Mesenchymal stem cell (in vitro differentiated cells and primary cell): ENCODE measurements at regions not wholly inside any gene's neighbourhood (a gene's known extent, or its start where the extent isn't known, plus 50 kb on each side); places are given as distances from the start of the nearest gene placed in this dataset.
"Not testable (repeated sequence)": the region's sequence is repeated elsewhere in the genome, so short reads cannot be mapped to it uniquely, and the experiment has no call there.

Experiments used
- DNase-seq: peaks from one replicate; pipeline ENCODE4 v3.0.0-alpha.2; 2013
- H2AFZ ChIP-seq: one replicate; pipeline ENCODE4 v1.6.1; 2013; ENCODE audit warnings: low read depth, mild to moderate bottlenecking, control low read depth, inconsistent platforms, low read length, moderate library complexity
- H2AK5ac ChIP-seq: 2 replicates; pipeline ENCODE4 v1.6.1; 2013; ENCODE audit warnings: low read length, moderate library complexity, mild to moderate bottlenecking, inconsistent platforms; ENCODE audit not compliant: severe bottlenecking
- H2BK120ac ChIP-seq: one replicate; pipeline ENCODE4 v1.6.1; 2013; ENCODE audit warnings: low read depth, mild to moderate bottlenecking, inconsistent platforms, low read length, moderate library complexity
- H2BK12ac ChIP-seq, 2 experiments: one replicate each; pipeline ENCODE4 v1.6.1; 2013; ENCODE audit warnings: inconsistent platforms in 2 of 2, low read length in 2 of 2, mild to moderate bottlenecking in 2 of 2, moderate library complexity in 2 of 2, control low read depth in 1 of 2
- H2BK15ac ChIP-seq: one replicate; pipeline ENCODE4 v1.6.1; 2013; ENCODE audit warnings: mild to moderate bottlenecking, low read depth, inconsistent platforms; ENCODE audit not compliant: poor library complexity, severe bottlenecking
- H2BK5ac ChIP-seq: 2 replicates; pipeline ENCODE4 v1.6.1; 2013; ENCODE audit warnings: low read depth, mild to moderate bottlenecking, low read length, control low read depth, inconsistent platforms; ENCODE audit not compliant: poor library complexity, severe bottlenecking
- H3K14ac ChIP-seq, 2 experiments: one replicate each; pipeline ENCODE4 v1.6.1; 2013; ENCODE audit warnings: inconsistent platforms in 2 of 2, low read length in 2 of 2, control low read depth in 1 of 2, mild to moderate bottlenecking in 1 of 2, moderate library complexity in 1 of 2
- H3K18ac ChIP-seq, 2 experiments: one replicate each; pipeline ENCODE4 v1.6.1; 2013; ENCODE audit warnings: inconsistent platforms in 2 of 2, low read length in 2 of 2, control low read depth in 1 of 2, low read depth in 1 of 2, mild to moderate bottlenecking in 1 of 2
- H3K23ac ChIP-seq, 2 experiments: one replicate each; pipeline ENCODE4 v1.6.1; 2013; ENCODE audit warnings: inconsistent platforms in 2 of 2, low read length in 2 of 2, mild to moderate bottlenecking in 2 of 2, moderate library complexity in 2 of 2, control low read depth in 1 of 2
- H3K27ac ChIP-seq: 2 replicates; pipeline ENCODE4 v1.5.1; 2013; ENCODE audit warnings: mild to moderate bottlenecking, moderate library complexity, low read length, control low read depth, inconsistent platforms; ENCODE audit not compliant: poor library complexity, severe bottlenecking
- H3K27me3 ChIP-seq, 2 experiments: 2 replicates each; pipeline versions ENCODE4 v1.6.1 to v1.7.0; 2013; ENCODE audit warnings: low read length in 2 of 2, mild to moderate bottlenecking in 2 of 2, moderate library complexity in 2 of 2, control low read depth in 1 of 2, inconsistent platforms in 1 of 2; ENCODE audit not compliant: control insufficient read depth in 1 of 2, insufficient read depth in 1 of 2
- H3K36me3 ChIP-seq, 2 experiments: 2 replicates each; pipeline versions ENCODE4 v1.6.1 to v1.7.0; 2013; ENCODE audit warnings: low read length in 2 of 2, control low read depth in 1 of 2, inconsistent platforms in 1 of 2, low read depth in 1 of 2, mild to moderate bottlenecking in 1 of 2; ENCODE audit not compliant: insufficient read depth in 2 of 2, control insufficient read depth in 1 of 2
- H3K4ac ChIP-seq, 2 experiments: one replicate each; pipeline ENCODE4 v1.6.1; 2013; ENCODE audit warnings: inconsistent platforms in 2 of 2, low read length in 2 of 2, mild to moderate bottlenecking in 2 of 2, moderate library complexity in 2 of 2, control low read depth in 1 of 2, low read depth in 1 of 2
- H3K4me1 ChIP-seq: 2 replicates; pipeline ENCODE4 v1.6.1; 2013; ENCODE audit warnings: low read depth, low read length, control low read depth; ENCODE audit not compliant: control insufficient read depth, insufficient read depth
- H3K4me2 ChIP-seq: 2 replicates; pipeline ENCODE4 v1.6.1; 2013; ENCODE audit warnings: low read length, mild to moderate bottlenecking, inconsistent platforms; ENCODE audit not compliant: poor library complexity, severe bottlenecking
- H3K4me3 ChIP-seq, 2 experiments: 2 replicates each; pipeline versions ENCODE4 v1.5.1 to v1.7.0; 2013; ENCODE audit warnings: low read length in 2 of 2, mild to moderate bottlenecking in 2 of 2, control low read depth in 1 of 2, low read depth in 1 of 2; ENCODE audit not compliant: insufficient read depth in 1 of 2
- H3K79me1 ChIP-seq: replicated peaks from 2 replicates; pipeline ENCODE4 v1.6.1; 2013; ENCODE audit warnings: mild to moderate bottlenecking, control low read depth, low read length, inconsistent platforms; ENCODE audit not compliant: poor library complexity, severe bottlenecking
- H3K9ac ChIP-seq: 2 replicates; pipeline ENCODE4 v1.7.0; 2013; ENCODE audit warnings: mild to moderate bottlenecking, low read length, moderate library complexity
- H3K9me3 ChIP-seq: 2 replicates; pipeline ENCODE4 v1.7.0; 2013; ENCODE audit warnings: mild to moderate bottlenecking, low read length; ENCODE audit not compliant: control insufficient read depth
- H4K8ac ChIP-seq: one replicate; pipeline ENCODE4 v1.6.1; 2013; ENCODE audit warnings: inconsistent platforms, mild to moderate bottlenecking, low read length, moderate library complexity
- H4K91ac ChIP-seq: one replicate; pipeline ENCODE4 v1.6.1; 2013; ENCODE audit warnings: mild to moderate bottlenecking, low read length, inconsistent platforms
- WGBS: methylation state at CpG from one replicate; pipeline ENCODE4 v1.1.7; 2013; ENCODE audit warnings: mixed read lengths; 5-methylcytosine and 5-hydroxymethylcytosine counted together

DNA sequence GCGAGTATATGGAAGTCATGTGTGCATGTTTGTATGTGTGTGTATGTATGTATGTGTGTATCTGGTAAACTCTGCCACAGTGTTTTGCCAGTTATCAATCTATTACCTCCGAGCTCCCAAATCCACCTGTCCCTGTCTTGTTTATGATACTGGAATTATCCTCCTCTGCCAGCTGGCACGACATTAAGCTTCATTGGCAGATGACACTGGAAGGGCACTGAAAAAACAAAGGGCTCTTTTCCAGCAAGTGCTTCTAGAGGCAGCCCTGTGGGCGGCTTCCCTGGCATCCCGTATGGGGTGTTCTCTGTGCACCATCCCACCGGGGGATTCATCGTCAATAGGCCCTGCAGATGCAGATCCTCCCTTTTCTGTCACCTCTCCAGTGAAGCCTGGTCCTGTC, 221.5 kb downstream of the MSX2 start:
- Histone ChIP-seq H2AK5ac (no peak overlapping the region), H3K4me3 (no peak overlapping the region), H3K4ac (no peak overlapping the region), H4K8ac (no peak overlapping the region), H3K4me1 (no peaks in the 10 kb centered on the region), H4K91ac (no peak overlapping the region), H2BK5ac (no peak overlapping the region), H2BK15ac (no peak overlapping the region), H3K27ac (no peak overlapping the region), H3K4me2 (no peak overlapping the region), H3K79me1 (no peaks in the 10 kb centered on the region), H3K9ac (no peak overlapping the region), H3K18ac (no peak overlapping the region), H2AFZ (no peak overlapping the region), H3K14ac (no peak overlapping the region), H3K36me3 (no peaks in the 10 kb centered on the region), H3K27me3 (peaks cover 0 to 34% of the 10 kb centered on the region in 2 experiments), H3K9me3 (no peaks in the 10 kb centered on the region), H3K23ac (no peak overlapping the region), H2BK120ac (no peak overlapping the region), H2BK12ac (no peak overlapping the region)
- WGBS = 80% methylated on average over 7 of the region's 7 CpGs
- no peak for DNase-seq

DNA sequence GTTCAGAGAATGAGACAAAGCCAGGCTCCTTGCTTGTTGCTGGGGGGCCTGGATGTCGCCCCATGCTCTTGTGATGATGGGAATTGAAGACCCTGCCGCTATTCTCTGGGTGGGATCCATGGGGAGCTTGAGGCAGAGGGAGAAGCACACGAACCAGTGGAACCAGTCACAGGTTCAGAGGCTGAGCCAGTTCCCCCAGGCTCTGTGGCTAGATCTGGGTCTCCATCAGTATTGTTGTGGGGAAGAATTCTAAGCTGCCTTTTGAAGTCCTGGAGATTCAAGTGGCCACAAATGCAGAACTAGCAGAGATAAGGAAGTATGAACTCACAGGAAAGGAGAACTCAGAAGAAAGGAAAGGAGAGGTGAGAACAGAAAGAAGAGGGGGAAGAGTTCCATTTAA, 219.4 kb downstream of the MSX2 start:
- no peak overlapping the region for H4K91ac ChIP-seq
- no peak overlapping the region for H3K27ac ChIP-seq
- H3K23ac ChIP-seq = no peak overlapping the region
- no peak for DNase-seq
- no peak overlapping the region for H3K4me3 ChIP-seq
- peaks cover 0 to 41% of the 10 kb centered on the region in 2 experiments for H3K27me3 ChIP-seq
- H2BK120ac ChIP-seq = no peak overlapping the region
- no peak overlapping the region for H4K8ac ChIP-seq
- WGBS = 72% methylated on average over 3 of the region's 3 CpGs
- no peak overlapping the region for H3K14ac ChIP-seq
- H2BK15ac ChIP-seq = no peak overlapping the region
- H3K4ac ChIP-seq = no peak overlapping the region
- H3K9me3 ChIP-seq = no peaks in the 10 kb centered on the region
- no peaks in the 10 kb centered on the region for H3K79me1 ChIP-seq
- H2AFZ ChIP-seq = no peak overlapping the region
- no peak overlapping the region for H3K18ac ChIP-seq
- H2BK12ac ChIP-seq = no peak overlapping the region
- H2BK5ac ChIP-seq = no peak overlapping the region
- no peaks in the 10 kb centered on the region for H3K4me1 ChIP-seq
- no peak overlapping the region for H3K9ac ChIP-seq
- no peak overlapping the region for H3K4me2 ChIP-seq
- no peaks in the 10 kb centered on the region for H3K36me3 ChIP-seq
- H2AK5ac ChIP-seq = no peak overlapping the region

DNA sequence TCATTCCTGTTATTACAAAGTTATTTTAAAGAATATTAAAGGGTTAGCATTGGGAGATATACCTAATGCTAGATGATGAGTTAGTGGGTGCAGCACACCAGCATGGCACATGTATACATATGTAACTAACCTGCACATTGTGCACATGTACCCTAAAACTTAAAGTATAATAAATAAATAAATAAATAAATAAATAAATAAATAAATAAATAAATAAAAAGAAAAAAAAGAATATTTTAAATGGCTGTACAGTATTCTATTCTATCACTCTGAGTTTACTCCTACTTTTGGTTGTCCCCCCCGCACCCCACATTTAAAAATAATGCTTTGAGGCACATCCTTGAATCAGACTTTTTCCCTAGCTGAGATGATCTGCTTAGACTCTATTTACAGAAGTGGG, 218.6 kb downstream of the MSX2 start:
- H3K79me1 ChIP-seq, H3K36me3 ChIP-seq, H2BK12ac ChIP-seq, H3K4me2 ChIP-seq, H3K18ac ChIP-seq, H2BK5ac ChIP-seq, H4K91ac ChIP-seq, H3K4ac ChIP-seq, H2AFZ ChIP-seq, H3K23ac ChIP-seq, H3K4me1 ChIP-seq, H2AK5ac ChIP-seq, H4K8ac ChIP-seq, H3K9me3 ChIP-seq, H3K27ac ChIP-seq, H3K14ac ChIP-seq, H2BK15ac ChIP-seq, H3K4me3 ChIP-seq, DNase-seq, H2BK120ac ChIP-seq, H3K9ac ChIP-seq: not testable (repeated sequence)
- H3K27me3 ChIP-seq = peaks cover 0 to 41% of the 10 kb centered on the region in 2 experiments
- 86% methylated on average over 1 of the region's 1 CpG for WGBS

DNA sequence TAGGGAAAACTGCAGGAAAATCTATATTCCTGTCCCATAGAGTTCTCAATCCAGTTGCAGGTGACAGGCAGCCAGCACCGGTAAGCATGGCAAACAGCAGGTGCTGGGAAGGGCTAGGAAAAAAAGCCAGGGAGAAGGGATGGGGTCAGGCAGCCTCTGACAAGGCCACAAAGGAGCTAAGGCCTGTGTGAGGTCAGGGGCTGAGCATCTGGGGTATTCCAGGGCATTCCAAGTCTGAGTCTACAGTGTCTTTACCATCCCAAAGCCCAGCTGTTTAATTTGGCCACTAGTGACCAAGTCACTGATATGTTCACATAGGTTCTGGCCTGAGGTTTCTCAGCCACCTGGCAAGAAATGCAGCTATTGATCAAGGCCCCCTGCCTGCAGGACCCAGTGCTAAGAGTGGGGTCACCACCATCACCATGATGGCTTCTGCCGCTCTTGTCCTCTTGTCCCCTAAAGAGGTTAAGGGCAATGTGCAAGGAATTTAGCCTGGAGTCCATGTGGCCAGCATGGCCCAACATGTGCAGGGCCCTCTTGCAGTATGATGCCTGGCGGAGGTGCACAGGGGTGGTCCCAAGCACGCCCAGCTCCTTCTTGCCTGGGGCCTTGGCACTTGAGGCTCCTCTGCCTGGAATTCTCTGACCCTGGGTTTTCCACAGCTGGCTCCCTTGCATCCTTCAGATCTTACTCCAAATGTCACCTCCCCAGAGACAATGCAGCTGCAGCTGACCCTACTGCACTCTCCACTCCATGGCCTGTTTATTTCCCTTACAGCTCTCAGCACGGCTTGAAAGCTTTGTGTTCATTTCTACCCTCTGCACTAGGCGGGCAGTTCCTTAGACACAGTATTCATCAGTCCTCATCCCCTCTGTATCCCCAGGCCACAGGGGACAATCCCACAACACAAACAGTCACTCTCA, 213.1 kb downstream of the MSX2 start:
- Histone ChIP-seq H3K27ac (no peak overlapping the region), H2AFZ (no peak overlapping the region), H3K18ac (no peak overlapping the region), H2BK120ac (no peak overlapping the region), H2BK12ac (no peak overlapping the region), H3K4ac (no peak overlapping the region), H2AK5ac (no peak overlapping the region), H3K4me2 (no peak overlapping the region), H4K8ac (no peak overlapping the region), H3K27me3 (peaks cover 0 to 32% of the 10 kb centered on the region in 2 experiments), H3K79me1 (no peaks in the 10 kb centered on the region), H3K4me3 (no peak overlapping the region), H3K14ac (no peak overlapping the region), H3K4me1 (no peaks in the 10 kb centered on the region), H3K23ac (no peak overlapping the region), H3K9ac (no peak overlapping the region), H3K9me3 (peaks cover 2% of the 10 kb centered on the region), H2BK15ac (no peak overlapping the region), H4K91ac (no peak overlapping the region), H3K36me3 (no peaks in the 10 kb centered on the region), H2BK5ac (no peak overlapping the region)
- DNase-seq = no peak
- WGBS = 76% methylated on average over 6 of the region's 6 CpGs
